Breast epithelium (tissue), 4 donors: ENCODE measurements at regions not wholly inside any gene's neighbourhood (a gene's known extent, or its start where the extent isn't known, plus 50 kb on each side); places are given as distances from the start of the nearest gene placed in this dataset.
A peak's percentile ranks its signal among the peaks of the same experiment; 100 is the strongest.
"Not testable (repeated sequence)": the region's sequence is repeated elsewhere in the genome, so short reads cannot be mapped to it uniquely, and the experiment has no call there.

ENCODE experiments used
- DNase-seq, 2 donors: peaks; one replicate each; pipeline ENCODE4 v3.0.0-alpha.2; 2019; ENCODE audit warnings: low spot score in 2 of 2
- H3K27ac ChIP-seq, 2 donors: fragments of 200-600 bp; sonication (generic) in 1 of 2; one replicate each; pipeline ENCODE4 v1.5.1; 2016 to 2019; ENCODE audit warnings: mild to moderate bottlenecking in 1 of 2
- H3K27me3 ChIP-seq, 2 donors: fragments of 200-600 bp; sonication (generic) in 1 of 2; one replicate each; pipeline versions ENCODE4 v1.5.1 to v1.6.0; 2017 to 2019; ENCODE audit warnings: control low read depth in 1 of 2, mild to moderate bottlenecking in 1 of 2
- H3K36me3 ChIP-seq: fragments of 200-600 bp; one replicate; pipeline ENCODE4 v1.5.1; 2019
- H3K4me1 ChIP-seq, 2 donors: fragments of 200-600 bp; sonication (generic); one replicate each; pipeline ENCODE4 v1.5.1; 2016 to 2019; ENCODE audit warnings: control low read depth in 1 of 2
- H3K4me3 ChIP-seq, 3 donors: fragments of 200-600 bp; sonication (generic); 1 replicate in 2 of 3; 2 replicates in 1 of 3; pipeline ENCODE4 v1.5.1; 2016 to 2019; ENCODE audit warnings: mild to moderate bottlenecking in 3 of 3, moderate library complexity in 2 of 3
- H3K9me3 ChIP-seq, 2 donors: fragments of 200-600 bp; sonication (generic) in 1 of 2; one replicate each; pipeline ENCODE4 v1.5.1; 2016 to 2019; ENCODE audit warnings: control low read depth in 1 of 2
- POLR2A ChIP-seq: fragments of 450-650 bp; IDR thresholded peaks from one replicate; pipeline ENCODE4 v1.6.1; 2016; ENCODE audit warnings: antibody characterized with exemption, mild to moderate bottlenecking, moderate library complexity
- POLR2AphosphoS5 ChIP-seq, 3 donors: sonication (generic); formaldehyde crosslinking; IDR thresholded peaks; one replicate each; pipeline ENCODE4 v1.6.1; 2017; ENCODE audit warnings: antibody characterized with exemption in 3 of 3
- intact Hi-C: fragments of 100-400 bp; cut with DNase I; formaldehyde crosslinking; loops from one replicate; pipeline ENCODE4 v1.15.1; 2023; ENCODE audit warnings: low total_unique reads
- TF ChIP-seq, protein P1 (sequence below), 3 donors: fragments of 450-650 bp; IDR thresholded peaks; one replicate each; pipeline ENCODE4 v1.5.1; 2016 to 2017; ENCODE audit warnings: antibody characterized with exemption in 3 of 3, mild to moderate bottlenecking in 3 of 3, moderate library complexity in 3 of 3

DNA sequence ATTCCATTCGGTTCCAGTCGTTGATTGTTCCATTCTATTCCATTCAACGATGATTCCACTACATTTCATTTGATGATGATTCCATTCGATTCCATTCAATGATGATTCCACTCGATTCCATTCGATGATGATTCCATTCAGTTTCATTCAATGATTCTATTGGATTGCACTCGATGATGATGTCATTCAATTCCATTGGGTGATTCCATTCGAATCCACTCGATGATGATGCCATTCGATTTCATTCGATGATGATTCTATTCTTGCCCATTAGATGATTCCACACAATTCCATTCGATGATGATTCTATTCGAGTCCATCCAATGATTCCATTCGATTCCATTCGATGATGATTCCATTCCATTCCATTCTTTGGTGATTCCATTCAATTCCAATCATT lies 1283.7 kb downstream of the TP53TG3F start:
- H3K36me3 ChIP-seq = no peaks in the 10 kb centered on the region
- H3K4me3 ChIP-seq = no peak overlapping the region
- H3K4me1 ChIP-seq = no peaks in the 10 kb centered on the region
- no peak overlapping the region for H3K27ac ChIP-seq
- intact Hi-C loops = no loop called here
- TF ChIP-seq, protein P1, sequence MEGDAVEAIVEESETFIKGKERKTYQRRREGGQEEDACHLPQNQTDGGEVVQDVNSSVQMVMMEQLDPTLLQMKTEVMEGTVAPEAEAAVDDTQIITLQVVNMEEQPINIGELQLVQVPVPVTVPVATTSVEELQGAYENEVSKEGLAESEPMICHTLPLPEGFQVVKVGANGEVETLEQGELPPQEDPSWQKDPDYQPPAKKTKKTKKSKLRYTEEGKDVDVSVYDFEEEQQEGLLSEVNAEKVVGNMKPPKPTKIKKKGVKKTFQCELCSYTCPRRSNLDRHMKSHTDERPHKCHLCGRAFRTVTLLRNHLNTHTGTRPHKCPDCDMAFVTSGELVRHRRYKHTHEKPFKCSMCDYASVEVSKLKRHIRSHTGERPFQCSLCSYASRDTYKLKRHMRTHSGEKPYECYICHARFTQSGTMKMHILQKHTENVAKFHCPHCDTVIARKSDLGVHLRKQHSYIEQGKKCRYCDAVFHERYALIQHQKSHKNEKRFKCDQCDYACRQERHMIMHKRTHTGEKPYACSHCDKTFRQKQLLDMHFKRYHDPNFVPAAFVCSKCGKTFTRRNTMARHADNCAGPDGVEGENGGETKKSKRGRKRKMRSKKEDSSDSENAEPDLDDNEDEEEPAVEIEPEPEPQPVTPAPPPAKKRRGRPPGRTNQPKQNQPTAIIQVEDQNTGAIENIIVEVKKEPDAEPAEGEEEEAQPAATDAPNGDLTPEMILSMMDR (IDR thresholded peaks at IDR 0.05) = no peak
- no peak for TF ChIP-seq POLR2A
- no peak for TF ChIP-seq POLR2AphosphoS5 (IDR thresholded peaks at IDR 0.05)
- no peaks in the 10 kb centered on the region for H3K27me3 ChIP-seq
- DNase-seq = no peak
- H3K9me3 ChIP-seq = peaks cover 25 to 70% of the 10 kb centered on the region in 2 donors

DNA sequence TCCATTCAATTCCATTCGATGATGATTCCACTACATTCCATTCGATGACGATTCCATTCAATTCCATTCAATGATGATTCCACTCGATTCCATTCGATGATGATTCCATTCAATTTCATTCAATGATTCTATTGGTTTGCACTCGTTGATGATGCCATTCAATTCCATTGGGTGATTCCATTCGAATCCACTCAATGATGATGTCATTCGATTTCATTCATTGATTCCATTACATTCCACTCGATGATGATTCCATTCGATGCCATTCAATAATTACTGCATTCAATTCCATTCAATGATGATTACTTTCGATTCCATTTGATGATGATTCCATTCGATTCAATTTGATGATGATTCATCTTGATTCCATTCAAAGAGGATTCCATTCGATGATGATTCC lies 1299.4 kb downstream of the TP53TG3F start:
- no peaks in the 10 kb centered on the region for H3K27me3 ChIP-seq
- TF ChIP-seq, protein P1 (IDR thresholded peaks at IDR 0.05) = no peak
- intact Hi-C loops = no loop called here

DNA sequence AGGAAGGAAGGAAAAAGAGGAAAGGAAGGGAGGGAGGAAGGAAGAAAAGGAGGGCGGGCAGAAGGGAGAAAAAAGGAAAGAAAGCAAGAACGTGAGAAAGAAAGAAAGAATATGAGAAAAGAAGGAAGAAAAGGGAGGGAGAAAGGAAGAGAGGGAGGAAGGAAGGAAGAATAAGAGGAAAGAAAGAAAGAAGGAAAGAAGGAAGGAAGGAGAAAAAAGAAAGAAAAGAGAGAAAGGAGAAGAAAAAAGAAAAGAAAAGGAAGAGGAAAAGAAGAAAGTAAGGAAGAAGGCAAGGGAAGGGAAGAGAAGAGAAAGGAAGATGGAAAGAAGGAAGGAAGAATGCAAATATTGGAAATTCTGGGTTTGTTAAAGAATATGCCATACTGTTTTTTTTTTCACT lies 1332.4 kb downstream of the TP53TG3F start:
- H3K27me3 ChIP-seq, H3K4me3 ChIP-seq, H3K9me3 ChIP-seq, H3K4me1 ChIP-seq, H3K36me3 ChIP-seq, DNase-seq, H3K27ac ChIP-seq, intact Hi-C loops: not testable (repeated sequence)

More for the DNA sequence above, 1299.4 kb downstream of the TP53TG3F start:
- Histone ChIP-seq H3K9me3 (peaks cover 1 to 95% of the 10 kb centered on the region in 2 donors), H3K4me3 (no peak overlapping the region), H3K36me3 (no peaks in the 10 kb centered on the region), H3K4me1 (no peaks in the 10 kb centered on the region), H3K27ac (no peak overlapping the region)
- DNase-seq = no peak

DNA sequence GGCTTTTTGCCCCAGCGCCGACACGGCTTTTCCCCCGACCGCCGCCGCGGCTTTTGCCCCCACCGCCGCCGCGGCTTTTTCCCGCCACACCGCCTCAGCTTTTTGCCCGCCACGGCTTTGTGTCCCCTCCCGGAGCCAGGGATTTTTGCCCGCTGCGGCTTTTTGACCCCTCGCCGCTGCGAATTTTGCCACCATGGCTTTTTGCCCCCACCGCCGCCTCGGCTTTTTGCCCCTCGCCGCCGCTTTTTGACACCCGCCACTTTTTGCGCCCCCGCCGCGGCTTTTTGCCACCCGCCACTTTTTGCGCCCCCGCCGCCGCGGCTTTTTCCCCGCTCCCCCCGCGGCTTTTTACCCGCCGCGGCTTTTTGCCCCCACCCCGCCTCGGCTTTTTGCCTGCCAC lies 1342.5 kb downstream of the TP53TG3F start:
- H3K4me1 ChIP-seq = no peaks in the 10 kb centered on the region

DNA sequence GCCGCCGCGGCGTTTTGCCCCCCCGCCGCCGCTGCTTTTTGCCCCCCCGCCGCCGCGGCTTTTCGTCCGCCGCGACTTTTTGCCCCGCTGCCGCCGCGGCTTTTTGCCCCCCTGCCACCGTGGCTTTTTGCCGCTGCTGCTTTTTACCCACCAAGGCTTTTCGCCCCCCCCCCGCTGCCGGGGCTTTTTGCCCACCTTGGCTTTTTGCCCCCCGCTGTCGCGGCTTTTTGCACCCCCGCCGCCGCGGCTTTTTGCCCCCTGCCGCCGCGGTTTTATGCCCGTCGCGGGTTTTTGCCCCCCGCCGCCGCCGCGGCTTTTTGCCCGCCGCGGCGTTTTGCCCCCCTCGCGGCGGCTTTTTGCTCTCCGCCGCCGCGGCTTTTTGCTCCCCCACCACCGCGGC lies 1343.0 kb downstream of the TP53TG3F start:
- no peak for TF ChIP-seq POLR2A
- TF ChIP-seq, protein P1 (IDR thresholded peaks at IDR 0.05) = no peak
- no peak for TF ChIP-seq POLR2AphosphoS5 (IDR thresholded peaks at IDR 0.05)
- intact Hi-C loops = no loop called here
- Histone ChIP-seq H3K4me1 (no peaks in the 10 kb centered on the region), H3K4me3 (no peak overlapping the region), H3K27ac (no peak overlapping the region), H3K27me3 (no peaks in the 10 kb centered on the region), H3K9me3 (peaks cover 8 to 29% of the 10 kb centered on the region in 2 donors), H3K36me3 (no peaks in the 10 kb centered on the region)
- DNase-seq = no peak

More for the DNA sequence above, 1342.5 kb downstream of the TP53TG3F start:
- TF ChIP-seq POLR2A = no peak
- no peak for TF ChIP-seq POLR2AphosphoS5 (IDR thresholded peaks at IDR 0.05)
- TF ChIP-seq, protein P1 (IDR thresholded peaks at IDR 0.05) = no peak
- no peak overlapping the region for H3K27ac ChIP-seq
- no peak overlapping the region for H3K4me3 ChIP-seq
- no peaks in the 10 kb centered on the region for H3K36me3 ChIP-seq
- intact Hi-C loops = no loop called here
- peaks cover 8 to 29% of the 10 kb centered on the region in 2 donors for H3K9me3 ChIP-seq
- DNase-seq = peak in 1 of 2 donors; percentile 48
- H3K27me3 ChIP-seq = no peaks in the 10 kb centered on the region
